PC-9 (cell line): ENCODE measurements at regions not wholly inside any gene's neighbourhood (a gene's known extent, or its start where the extent isn't known, plus 50 kb on each side); places are given as distances from the start of the nearest gene placed in this dataset.

Experiments
- EZH2 ChIP-seq: fragments of 200-600 bp; sonication (generic); IDR thresholded peaks from 2 replicates; pipeline ENCODE4 v1.8.0; 2017; ENCODE audit warnings: antibody characterized with exemption, low read depth
- TF ChIP-seq, protein P1 (sequence below): fragments of 200-600 bp; sonication (generic); conservative IDR thresholded peaks from 2 replicates; pipeline ENCODE4 v1.6.1; 2017; ENCODE audit warnings: mixed run types, antibody characterized with exemption, mild to moderate bottlenecking, moderate library complexity

DNA sequence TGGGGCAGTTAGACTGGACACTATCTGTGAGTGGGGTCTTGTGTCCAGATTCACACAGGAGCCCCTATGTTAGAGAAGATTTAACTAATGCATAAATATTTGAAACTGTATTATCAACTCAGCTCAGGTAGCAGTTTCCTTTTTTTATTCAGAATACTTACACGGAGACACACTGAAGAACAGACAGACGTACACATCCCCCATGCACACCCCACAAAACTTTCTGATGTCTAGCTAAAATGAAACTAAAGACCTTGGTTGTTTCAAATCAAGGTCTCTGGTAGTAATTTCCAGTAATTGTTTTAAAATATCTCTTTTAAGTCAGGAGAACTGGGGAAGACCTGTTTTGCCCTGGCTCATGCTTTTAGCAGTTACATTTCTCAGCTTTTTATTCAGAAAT lies 55.7 kb upstream of the PRKCQ start:
- TF ChIP-seq EZH2: no peak
- TF ChIP-seq, protein P1, sequence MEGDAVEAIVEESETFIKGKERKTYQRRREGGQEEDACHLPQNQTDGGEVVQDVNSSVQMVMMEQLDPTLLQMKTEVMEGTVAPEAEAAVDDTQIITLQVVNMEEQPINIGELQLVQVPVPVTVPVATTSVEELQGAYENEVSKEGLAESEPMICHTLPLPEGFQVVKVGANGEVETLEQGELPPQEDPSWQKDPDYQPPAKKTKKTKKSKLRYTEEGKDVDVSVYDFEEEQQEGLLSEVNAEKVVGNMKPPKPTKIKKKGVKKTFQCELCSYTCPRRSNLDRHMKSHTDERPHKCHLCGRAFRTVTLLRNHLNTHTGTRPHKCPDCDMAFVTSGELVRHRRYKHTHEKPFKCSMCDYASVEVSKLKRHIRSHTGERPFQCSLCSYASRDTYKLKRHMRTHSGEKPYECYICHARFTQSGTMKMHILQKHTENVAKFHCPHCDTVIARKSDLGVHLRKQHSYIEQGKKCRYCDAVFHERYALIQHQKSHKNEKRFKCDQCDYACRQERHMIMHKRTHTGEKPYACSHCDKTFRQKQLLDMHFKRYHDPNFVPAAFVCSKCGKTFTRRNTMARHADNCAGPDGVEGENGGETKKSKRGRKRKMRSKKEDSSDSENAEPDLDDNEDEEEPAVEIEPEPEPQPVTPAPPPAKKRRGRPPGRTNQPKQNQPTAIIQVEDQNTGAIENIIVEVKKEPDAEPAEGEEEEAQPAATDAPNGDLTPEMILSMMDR: no peak
